SU-DHL-6 (cell line): ENCODE measurements at regions not wholly inside any gene's neighbourhood (a gene's known extent, or its start where the extent isn't known, plus 50 kb on each side); places are given as distances from the start of the nearest gene placed in this dataset.

ENCODE experiments used
- H2AFZ ChIP-seq: fragments of 200-600 bp; sonication (generic); 2 replicates; pipeline ENCODE4 v1.6.1; 2014; ENCODE audit warnings: low read depth, mild to moderate bottlenecking, moderate library complexity, mixed read lengths, antibody characterized with exemption, low read length; ENCODE audit not compliant: severe bottlenecking
- H3F3A ChIP-seq: fragments of 200-600 bp; shearing (Covaris generic); 2 replicates; pipeline ENCODE4 v1.6.0; 2016; ENCODE audit warnings: antibody characterized with exemption, mild to moderate bottlenecking; ENCODE audit not compliant: insufficient read depth
- H3K27ac ChIP-seq: fragments of 200-600 bp; sonication (generic); 2 replicates; pipeline ENCODE4 v1.5.1; 2016; ENCODE audit warnings: low read depth, mild to moderate bottlenecking, low read length, moderate library complexity, mixed read lengths
- H3K27me3 ChIP-seq: fragments of 200-600 bp; sonication (generic), shearing (Covaris generic); 2 replicates; pipeline ENCODE4 v1.6.0; 2014; ENCODE audit warnings: mild to moderate bottlenecking, low read length
- H3K36me3 ChIP-seq: fragments of 200-600 bp; sonication (generic); 2 replicates; pipeline ENCODE4 v1.6.1; 2014; ENCODE audit warnings: mild to moderate bottlenecking, low read length, mixed read lengths
- H3K4me2 ChIP-seq: fragments of 300-600, 200-600 bp; shearing (Covaris generic), sonication (generic); 2 replicates; pipeline ENCODE4 v1.6.0; 2014; ENCODE audit warnings: low read length, low read depth, mild to moderate bottlenecking; ENCODE audit not compliant: poor library complexity, severe bottlenecking
- H3K4me3 ChIP-seq: fragments of 200-600 bp; sonication (generic); 2 replicates; pipeline ENCODE4 v1.5.1; 2014; ENCODE audit warnings: antibody characterized with exemption, low read length, mild to moderate bottlenecking, mixed read lengths; ENCODE audit not compliant: insufficient read depth, poor library complexity, severe bottlenecking
- H3K79me2 ChIP-seq: fragments of 200-600 bp; sonication (generic); 2 replicates; pipeline ENCODE4 v1.6.1; 2014; ENCODE audit warnings: mild to moderate bottlenecking, low read length, moderate library complexity; ENCODE audit not compliant: insufficient read depth
- H3K9ac ChIP-seq: fragments of 200-600 bp; sonication (generic); 2 replicates; pipeline ENCODE4 v1.7.0; 2014; ENCODE audit warnings: mild to moderate bottlenecking, low read length
- H3K9me2 ChIP-seq: fragments of 200-600 bp; sonication (generic); replicated peaks from 2 replicates; pipeline ENCODE4 v1.6.1; 2014; ENCODE audit warnings: low read length; ENCODE audit not compliant: insufficient read depth
- H3K9me3 ChIP-seq: fragments of 200-600 bp; sonication (generic); 2 replicates; pipeline ENCODE4 v1.6.1; 2014; ENCODE audit warnings: low read length, mixed read lengths; ENCODE audit not compliant: insufficient read depth
- H4K20me1 ChIP-seq: fragments of 200-600 bp; sonication (generic); 2 replicates; pipeline ENCODE4 v1.6.1; 2014; ENCODE audit warnings: low read depth, mild to moderate bottlenecking, antibody characterized with exemption, low read length, moderate library complexity, mixed read lengths
- CTCF ChIP-seq: fragments of 200-600 bp; sonication (generic); IDR thresholded peaks from one replicate; pipeline ENCODE4 v1.5.1; 2017; ENCODE audit warnings: antibody characterized with exemption, mild to moderate bottlenecking, low read length, moderate library complexity; ENCODE audit not compliant: insufficient read depth, poor library complexity, severe bottlenecking
- EZH2phosphoT487 ChIP-seq: fragments of 200-600 bp; sonication (generic), shearing (Covaris generic); conservative IDR thresholded peaks from 2 replicates; pipeline ENCODE4 v1.6.1; 2018; ENCODE audit warnings: mild to moderate bottlenecking, antibody characterized with exemption, low read length, moderate library complexity, mixed read lengths

DNA sequence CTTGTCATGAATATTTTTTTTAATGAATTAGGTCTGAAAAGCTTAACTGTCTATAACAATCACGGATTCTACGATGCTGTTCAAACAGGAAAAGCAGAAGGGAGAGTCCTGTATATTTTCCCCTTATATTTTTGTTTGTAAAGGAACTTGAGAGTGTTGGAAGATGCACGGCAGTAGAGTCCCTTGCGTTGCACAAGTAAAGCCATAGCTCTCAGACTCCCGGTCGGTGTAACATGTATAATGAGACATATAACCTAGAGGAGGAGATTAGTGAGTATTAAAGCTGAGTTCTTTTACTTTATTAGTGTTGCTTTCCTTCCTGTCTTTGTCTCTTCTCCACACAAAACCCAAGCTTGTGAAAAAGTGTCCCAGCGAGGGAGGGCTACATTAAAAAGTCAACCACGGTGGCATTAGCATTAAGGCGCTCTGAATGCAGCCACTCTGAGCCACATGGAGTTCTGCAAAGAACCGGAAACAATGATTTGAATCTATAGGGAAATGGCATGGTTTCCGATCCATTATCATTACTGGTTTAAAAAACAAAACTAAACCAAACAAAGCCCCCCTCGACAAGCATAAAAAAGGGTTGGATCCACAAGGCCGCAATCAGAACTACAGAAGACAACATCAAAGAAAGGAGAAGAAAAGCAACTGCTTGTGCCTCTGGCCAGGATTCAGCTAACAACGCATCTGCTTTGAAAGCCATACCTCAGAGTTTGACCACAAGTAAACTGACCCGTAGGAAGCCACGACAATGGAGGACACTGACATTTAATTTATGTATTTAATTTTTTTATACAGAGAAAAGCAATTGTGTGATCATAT lies 356.8 kb downstream of the LMO4 start:
- no peaks in the 10 kb centered on the region for H3K36me3 ChIP-seq
- H3K79me2 ChIP-seq, result no peaks in the 10 kb centered on the region
- no peak overlapping the region for H3K9ac ChIP-seq
- H3K4me2 ChIP-seq, result no peak overlapping the region
- no peaks in the 10 kb centered on the region for H3K9me2 ChIP-seq
- no peaks in the 10 kb centered on the region for H3K27me3 ChIP-seq
- H3F3A ChIP-seq, result no peaks in the 10 kb centered on the region
- H2AFZ ChIP-seq, result no peak overlapping the region
- H3K9me3 ChIP-seq, result no peaks in the 10 kb centered on the region
- no peaks in the 10 kb centered on the region for H4K20me1 ChIP-seq
- TF ChIP-seq EZH2phosphoT487 (no peak), CTCF (no peak)
- H3K27ac ChIP-seq, result no peak overlapping the region
- no peak overlapping the region for H3K4me3 ChIP-seq

GRCh38 chr1:87686136-87686495 lies 357.4 kb downstream of the LMO4 start:
- H2AFZ ChIP-seq, result no peak overlapping the region

GRCh38 chr1:87686671-87687070 lies 358.0 kb downstream of the LMO4 start:
- no peak overlapping the region for H3K4me3 ChIP-seq
- no peak overlapping the region for H2AFZ ChIP-seq
- no peaks in the 10 kb centered on the region for H3K79me2 ChIP-seq
- H3K4me2 ChIP-seq, result no peak overlapping the region
- H3F3A ChIP-seq, result no peaks in the 10 kb centered on the region
- no peaks in the 10 kb centered on the region for H4K20me1 ChIP-seq
- H3K9me2 ChIP-seq, result no peaks in the 10 kb centered on the region
- TF ChIP-seq EZH2phosphoT487 (no peak), CTCF (no peak)
- H3K27me3 ChIP-seq, result no peaks in the 10 kb centered on the region
- H3K36me3 ChIP-seq, result no peaks in the 10 kb centered on the region
- H3K9ac ChIP-seq, result no peak overlapping the region
- no peak overlapping the region for H3K27ac ChIP-seq
- H3K9me3 ChIP-seq, result no peaks in the 10 kb centered on the region

More at GRCh38 chr1:87686136-87686495, 357.4 kb downstream of the LMO4 start:
- H3K36me3 ChIP-seq, result no peaks in the 10 kb centered on the region
- no peaks in the 10 kb centered on the region for H3F3A ChIP-seq
- no peak overlapping the region for H3K27ac ChIP-seq
- no peak overlapping the region for H3K4me2 ChIP-seq
- no peaks in the 10 kb centered on the region for H3K27me3 ChIP-seq
- no peaks in the 10 kb centered on the region for H3K9me3 ChIP-seq
- H4K20me1 ChIP-seq, result no peaks in the 10 kb centered on the region
- TF ChIP-seq CTCF, result no peak
- TF ChIP-seq EZH2phosphoT487, result no peak
- H3K9me2 ChIP-seq, result no peaks in the 10 kb centered on the region
- no peaks in the 10 kb centered on the region for H3K79me2 ChIP-seq
- H3K9ac ChIP-seq, result no peak overlapping the region
- H3K4me3 ChIP-seq, result no peak overlapping the region
